Omental fat pad (tissue), 3 donors: ENCODE measurements at regions not wholly inside any gene's neighbourhood (a gene's known extent, or its start where the extent isn't known, plus 50 kb on each side); places are given as distances from the start of the nearest gene placed in this dataset.

Experiments
- ATAC-seq: fragments of 150-250 bp; one replicate; pipeline ENCODE4 v1.9.1; 2016; ENCODE audit warnings: mild to moderate bottlenecking, moderate library complexity; ENCODE audit not compliant: low FRiP score
- DNase-seq: peaks from one replicate; pipeline ENCODE4 v3.0.0-alpha.2; 2019; ENCODE audit warnings: low spot score
- CTCF ChIP-seq, 3 donors: fragments of 450-650 bp; IDR thresholded peaks; one replicate each; pipeline ENCODE4 v1.5.1; 2016 to 2017; ENCODE audit warnings: antibody characterized with exemption in 3 of 3, mild to moderate bottlenecking in 3 of 3, moderate library complexity in 2 of 3

DNA sequence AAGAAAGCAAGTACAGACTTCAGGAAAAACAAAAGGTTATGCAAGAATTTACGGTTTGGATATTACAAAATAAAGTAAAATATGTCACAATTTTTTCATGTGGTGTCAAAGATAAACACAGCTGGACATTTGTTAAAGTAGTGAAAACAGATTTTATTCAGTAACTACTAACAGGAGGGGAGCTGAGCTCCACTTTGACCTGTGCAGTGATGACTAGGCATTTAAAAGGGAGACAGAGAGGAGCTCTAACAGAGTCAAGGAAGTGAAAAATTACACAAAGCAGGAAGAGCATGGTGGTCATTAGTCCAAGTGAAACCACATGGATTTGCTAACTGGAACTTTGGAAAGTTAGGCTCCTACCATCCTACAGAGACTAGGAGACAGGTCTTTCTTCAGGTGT is 263.6 kb upstream of the PCSK5 start:
- no peak for TF ChIP-seq CTCF (IDR thresholded peaks at IDR 0.05)
- ATAC-seq, result no peak

GRCh38 chr9:75628952-75629351 is 261.5 kb upstream of the PCSK5 start:
- TF ChIP-seq CTCF (IDR thresholded peaks at IDR 0.05), result no peak
- no peak for ATAC-seq
- no peak for DNase-seq

More for the DNA sequence above, 263.6 kb upstream of the PCSK5 start:
- no peak for DNase-seq

- DNase-seq, result no peak
- ATAC-seq, result no peak
- no peak for TF ChIP-seq CTCF (IDR thresholded peaks at IDR 0.05)
Observed at GRCh38 chr9:75633451-75634057, 256.9 kb upstream of the PCSK5 start.

DNA sequence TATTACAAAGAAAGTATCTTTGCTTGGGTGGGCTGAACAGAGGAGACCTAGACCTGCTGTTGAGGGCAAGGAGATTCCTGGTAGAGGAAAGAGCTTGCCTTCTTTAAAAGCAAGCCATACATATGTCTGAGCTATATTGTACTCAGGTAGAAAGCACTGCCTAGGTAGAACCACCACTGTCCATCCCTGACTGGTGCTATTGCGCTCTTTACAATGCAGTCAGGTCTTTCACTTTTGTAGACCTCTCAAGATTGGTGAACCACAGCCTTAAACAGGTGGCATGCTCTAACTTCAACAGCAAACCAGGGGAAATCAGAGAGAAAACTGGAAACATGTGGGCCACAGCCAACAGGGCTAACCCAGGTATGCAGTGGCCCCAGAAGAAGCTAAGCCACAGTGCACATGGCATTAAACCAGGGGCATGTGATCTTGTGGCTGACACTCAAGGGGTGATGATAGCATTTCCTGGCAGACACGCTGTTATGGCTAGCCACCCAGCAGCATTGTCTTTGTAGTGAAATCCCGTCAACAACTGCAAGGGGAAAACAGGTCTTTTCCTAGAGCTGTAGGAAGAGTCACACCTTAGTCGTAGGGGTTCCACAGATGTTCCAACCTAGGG is 253.9 kb upstream of the PCSK5 start:
- DNase-seq (no peak), ATAC-seq (no peak)
- TF ChIP-seq CTCF (IDR thresholded peaks at IDR 0.05), result no peak

DNA sequence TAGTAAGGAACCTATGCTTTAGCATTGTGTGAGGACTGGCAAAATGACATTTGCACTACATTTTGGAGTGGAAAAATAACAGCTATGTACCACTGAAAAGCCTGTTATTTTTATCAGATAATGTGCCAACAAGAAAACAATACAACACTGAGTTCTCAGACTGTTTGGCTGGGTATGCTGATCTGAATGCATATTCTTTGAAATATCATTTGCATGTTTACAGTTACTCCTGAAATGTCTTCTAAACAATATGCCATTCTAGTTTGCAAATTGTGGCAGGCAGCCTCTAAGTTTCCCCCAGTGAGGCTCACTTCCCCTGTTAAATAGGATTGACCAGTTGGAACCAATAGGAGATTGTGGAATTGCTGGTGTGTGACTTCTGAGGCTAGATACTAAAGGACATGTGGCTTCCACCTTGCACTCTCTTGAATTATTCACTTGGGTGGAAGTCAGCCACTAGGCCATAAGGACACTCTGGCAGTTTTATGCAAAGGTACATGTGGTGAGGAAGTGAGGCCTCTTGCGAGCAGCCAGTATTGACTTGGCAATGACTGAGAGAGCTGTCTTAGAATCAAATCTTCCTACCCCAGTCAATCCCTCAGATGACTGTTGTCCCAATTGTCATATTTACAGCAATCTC is 250.4 kb upstream of the PCSK5 start:
- no peak for TF ChIP-seq CTCF (IDR thresholded peaks at IDR 0.05)
- no peak for ATAC-seq

DNA sequence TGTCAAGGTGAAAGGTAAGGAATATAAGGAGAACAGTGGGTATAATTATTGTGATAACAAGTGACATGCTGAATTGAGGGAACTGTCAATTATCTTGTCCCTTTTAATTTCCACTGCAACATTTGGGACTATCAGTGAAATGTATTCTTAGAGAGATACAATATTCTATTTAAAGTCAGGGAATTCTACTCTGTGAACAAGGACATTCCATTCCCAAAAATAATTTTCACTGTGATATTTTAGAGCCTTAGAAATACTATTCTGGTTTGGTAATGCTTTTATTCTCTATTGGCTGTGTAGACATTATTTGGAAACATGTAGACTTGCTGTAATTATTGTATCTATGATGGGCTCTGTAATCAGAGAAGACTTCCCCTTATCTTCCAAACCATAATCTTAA is 248.0 kb upstream of the PCSK5 start:
- DNase-seq (no peak), ATAC-seq (no peak)
- TF ChIP-seq CTCF (IDR thresholded peaks at IDR 0.05), result no peak

More for the DNA sequence above, 250.4 kb upstream of the PCSK5 start:
- no peak for DNase-seq

GRCh38 chr9:75644649-75645048 is 245.8 kb upstream of the PCSK5 start:
- DNase-seq, result no peak
- ATAC-seq, result no peak
- no peak for TF ChIP-seq CTCF (IDR thresholded peaks at IDR 0.05)
